ENCODE measurements at regions not wholly inside any gene's neighbourhood (a gene's known extent, or its start where the extent isn't known, plus 50 kb on each side); places are given as distances from the start of the nearest gene placed in this dataset.

DNA sequence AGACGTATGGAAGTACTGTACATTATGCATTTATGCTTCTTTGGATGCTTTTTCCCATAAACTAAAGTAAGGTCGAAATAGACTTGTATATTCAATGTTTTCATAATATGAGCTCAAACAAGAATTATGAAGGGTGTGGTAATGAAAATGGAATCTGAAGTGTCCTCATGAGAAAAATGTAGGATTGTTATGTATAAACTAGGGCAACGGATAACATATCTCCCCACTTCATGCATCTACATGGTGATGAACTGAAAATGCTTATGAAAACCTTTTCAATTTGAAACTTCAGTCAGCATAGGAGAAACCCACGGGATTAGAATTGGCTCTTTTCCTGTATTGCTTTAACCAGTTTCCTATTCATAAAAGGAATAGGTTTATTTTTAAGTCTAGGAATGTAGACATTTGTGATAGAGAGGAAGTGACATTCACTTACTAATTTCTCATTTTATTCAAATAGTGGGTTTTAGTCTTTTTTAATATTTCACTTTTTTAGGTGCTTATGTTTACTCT lies 608.2 kb upstream of the GCFC2 start:
- DNase-seq (no peak), ATAC-seq (no peak)

DNA sequence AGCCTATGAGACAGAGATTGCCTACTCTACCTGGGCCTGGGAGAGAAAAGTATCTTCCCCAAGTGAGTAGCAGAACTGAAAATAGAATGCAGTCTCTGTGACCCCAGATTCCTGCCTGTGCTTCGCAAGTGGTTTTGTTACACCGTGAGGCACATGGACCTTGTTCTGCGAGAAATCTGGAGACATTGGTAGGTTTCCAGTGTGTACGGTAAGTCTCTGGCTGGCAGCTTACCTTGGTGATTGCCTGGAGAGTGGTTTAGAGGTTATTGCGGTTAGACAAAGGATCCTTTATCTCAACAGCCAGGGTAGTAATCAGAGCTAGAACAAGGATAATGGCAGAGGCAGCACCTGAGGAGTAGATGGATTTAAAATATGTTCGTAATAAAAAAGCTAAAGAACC lies 606.0 kb upstream of the GCFC2 start:
- ATAC-seq = no peak

DNA sequence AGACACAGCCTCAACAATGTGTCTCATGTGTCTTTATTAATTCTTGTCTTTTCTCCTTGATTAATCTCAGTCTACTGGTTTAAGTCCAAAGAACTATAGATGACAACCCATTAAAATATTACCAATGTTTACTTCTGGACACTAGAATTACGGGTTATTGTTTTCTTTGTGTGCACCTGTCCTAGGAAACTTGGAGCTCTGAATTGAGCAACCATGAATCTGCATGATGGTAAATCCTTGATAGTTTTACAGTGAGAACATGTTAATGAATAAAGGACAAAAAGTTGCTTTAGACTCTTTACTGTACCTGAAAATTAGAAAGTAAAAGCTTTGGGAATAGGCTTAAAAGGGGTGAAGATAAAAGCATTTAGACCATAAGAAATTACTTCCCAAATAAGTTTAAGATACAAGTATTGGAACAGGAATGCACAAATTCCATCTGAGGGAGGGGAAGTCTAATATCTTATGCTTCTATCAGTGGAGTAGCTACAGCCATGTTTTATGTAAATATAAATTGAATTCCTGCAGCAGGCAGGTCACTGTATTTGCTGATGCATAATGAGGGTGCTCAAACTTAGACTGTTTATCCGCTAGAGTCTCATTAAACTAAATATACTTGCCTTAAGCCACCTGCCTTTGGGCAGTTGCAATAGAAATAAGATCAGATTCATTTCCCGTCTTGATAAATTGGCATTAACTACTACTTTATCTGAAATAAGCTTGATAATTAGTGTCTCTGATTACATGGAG lies 603.7 kb upstream of the GCFC2 start:
- ATAC-seq (no peak), DNase-seq (no peak)

More for the DNA sequence above, 606.0 kb upstream of the GCFC2 start:
- no peak for DNase-seq

DNA sequence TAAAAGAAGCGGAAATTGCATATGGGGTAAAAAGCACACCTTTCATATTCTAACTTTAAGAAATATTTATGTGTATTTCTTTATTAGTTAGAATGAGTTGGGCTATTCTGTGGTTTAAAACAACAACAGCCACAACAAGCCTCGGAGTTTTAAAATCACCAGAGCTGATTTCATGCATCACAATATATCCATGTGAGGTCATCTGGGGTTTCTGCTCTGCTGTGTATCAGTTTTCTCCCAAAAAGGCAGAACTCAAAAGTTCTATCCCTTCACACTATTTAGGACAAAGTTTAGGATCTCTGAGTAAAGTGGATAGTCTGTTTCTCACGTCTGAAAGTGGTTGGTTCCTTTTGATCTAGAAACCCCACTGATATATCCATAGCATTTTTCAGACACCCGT lies 601.5 kb upstream of the GCFC2 start:
- ATAC-seq = no peak
- no peak for DNase-seq

DNA sequence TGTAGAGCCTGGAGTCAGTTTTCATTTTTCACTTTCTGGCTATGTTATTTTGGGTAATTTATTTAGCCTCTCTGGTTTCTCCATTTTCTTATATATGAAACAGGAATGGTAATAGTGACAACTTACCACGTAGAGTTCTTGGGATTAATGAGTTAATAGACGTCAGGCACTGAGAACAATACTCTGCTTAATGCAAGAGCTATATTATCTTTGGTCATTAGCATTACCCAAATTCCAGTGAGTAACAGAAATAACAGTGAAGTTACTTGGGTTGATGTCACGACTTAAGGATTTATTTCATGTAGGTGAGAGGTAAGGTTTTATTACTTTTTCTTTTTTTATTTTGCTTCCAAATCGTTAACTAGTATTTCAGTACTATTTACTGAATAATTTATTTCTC lies 601.0 kb upstream of the GCFC2 start:
- no peak for DNase-seq
- ATAC-seq = no peak

DNA sequence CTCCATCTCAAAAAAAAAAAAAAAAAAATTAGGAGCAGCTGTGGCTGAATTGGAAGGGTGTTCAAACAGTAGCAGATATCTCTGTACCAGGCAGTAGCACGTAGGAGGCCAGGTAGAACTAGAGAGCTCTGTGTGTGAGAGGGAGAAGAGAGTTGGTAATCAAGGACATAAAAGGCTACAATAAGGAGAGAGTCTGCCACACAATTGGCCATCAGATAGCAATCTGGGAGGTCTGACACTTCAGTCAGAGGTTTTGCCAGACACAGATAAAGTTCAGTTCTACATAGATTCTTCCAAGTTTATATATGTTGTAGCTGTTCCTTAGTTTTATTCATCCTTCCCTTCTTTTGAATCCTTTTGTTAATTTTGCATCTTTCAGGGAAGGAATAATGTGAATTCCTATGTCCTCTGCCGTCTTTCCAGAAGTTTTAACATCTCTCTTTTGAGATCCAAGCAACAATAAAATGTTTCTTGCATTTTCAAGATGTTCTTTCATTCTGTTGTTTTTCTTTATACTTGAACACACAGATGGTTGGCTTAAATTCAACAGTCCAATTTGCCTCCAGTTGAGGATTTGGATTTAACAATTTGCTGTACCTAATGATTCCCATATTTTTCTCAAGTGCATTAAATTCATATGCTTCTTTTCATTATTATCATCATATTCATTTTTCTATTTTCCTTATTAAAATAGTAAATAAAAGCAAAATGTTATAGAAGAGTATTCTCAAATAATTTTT lies 600.3 kb upstream of the GCFC2 start:
- ATAC-seq (no peak), DNase-seq (no peak)

DNA sequence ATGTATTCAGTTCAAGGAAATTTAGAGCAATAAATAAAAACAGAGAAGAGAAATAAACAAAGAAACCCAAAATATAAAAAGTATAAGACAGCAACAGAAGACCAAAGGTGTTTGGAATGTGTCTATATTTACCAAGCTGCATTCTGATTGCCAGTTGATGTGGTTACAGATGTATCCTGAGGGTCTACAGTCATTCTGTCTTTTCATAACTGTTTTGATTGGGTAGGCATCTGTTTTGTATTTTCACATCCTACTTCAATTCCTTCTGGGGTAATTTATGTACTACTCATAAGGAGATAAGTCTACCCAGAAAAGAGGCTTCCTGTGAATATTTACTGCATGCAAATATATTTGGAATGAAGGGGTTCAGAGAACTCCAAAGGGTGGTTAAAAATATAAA lies 596.8 kb upstream of the GCFC2 start:
- ATAC-seq (no peak), DNase-seq (no peak)

DNA sequence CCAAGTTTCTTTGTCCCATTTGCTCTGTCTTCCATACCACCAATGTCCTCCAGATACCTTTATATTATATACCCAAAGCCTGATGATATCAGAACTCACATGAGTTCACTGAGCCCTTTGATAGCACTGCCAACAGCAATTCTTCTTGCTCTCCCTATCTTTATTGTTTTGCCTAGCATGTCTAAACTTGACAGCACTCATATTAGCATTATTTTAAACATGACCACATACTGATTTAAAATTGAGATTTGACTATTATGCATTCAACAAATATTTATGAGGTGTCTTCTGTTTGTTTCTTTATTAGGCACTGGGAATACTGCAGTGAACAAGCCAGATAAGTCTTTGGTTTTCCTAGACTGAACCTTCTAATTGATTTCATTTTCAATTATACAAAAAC lies 587.3 kb upstream of the GCFC2 start:
- DNase-seq (no peak), ATAC-seq (no peak)

DNA sequence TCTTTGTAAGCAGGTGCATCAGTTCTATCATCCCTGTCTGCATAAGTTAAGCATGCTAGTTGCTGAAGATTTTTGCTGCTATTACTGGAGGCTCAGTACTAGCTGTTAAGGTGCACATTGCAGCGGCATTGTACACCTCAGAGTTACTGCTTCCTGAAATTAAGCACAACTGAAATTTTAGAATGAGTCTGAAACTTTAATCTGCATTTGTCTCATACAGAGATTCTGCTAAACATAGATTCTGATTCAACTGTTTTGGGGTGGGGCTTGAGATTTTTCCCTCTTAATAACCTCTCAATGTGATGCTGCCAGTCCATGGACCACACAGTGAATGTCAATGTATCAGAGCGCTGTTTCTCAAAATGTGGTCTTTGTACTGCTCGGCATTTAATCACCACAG lies 585.7 kb upstream of the GCFC2 start:
- DNase-seq = no peak
- no peak for ATAC-seq

DNA sequence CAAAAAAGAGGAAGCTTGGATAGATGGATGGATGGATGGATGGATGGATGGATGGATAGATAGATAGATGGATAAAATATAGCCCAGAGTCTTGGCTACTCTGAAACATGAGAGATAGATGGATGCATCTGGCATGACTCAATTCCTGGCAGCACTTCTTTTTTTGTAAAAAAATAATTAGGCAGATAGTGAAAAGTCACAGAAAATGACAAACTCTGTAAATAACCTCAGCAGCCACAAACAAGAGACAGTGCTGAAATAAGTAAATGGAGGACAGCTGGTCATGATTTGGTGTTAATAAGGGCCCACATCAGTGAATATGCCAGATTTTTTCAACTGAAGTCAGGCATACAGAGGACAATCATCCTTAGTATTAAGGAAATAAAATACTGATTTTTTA lies 585.0 kb upstream of the GCFC2 start:
- no peak for ATAC-seq
- DNase-seq = no peak

DNA sequence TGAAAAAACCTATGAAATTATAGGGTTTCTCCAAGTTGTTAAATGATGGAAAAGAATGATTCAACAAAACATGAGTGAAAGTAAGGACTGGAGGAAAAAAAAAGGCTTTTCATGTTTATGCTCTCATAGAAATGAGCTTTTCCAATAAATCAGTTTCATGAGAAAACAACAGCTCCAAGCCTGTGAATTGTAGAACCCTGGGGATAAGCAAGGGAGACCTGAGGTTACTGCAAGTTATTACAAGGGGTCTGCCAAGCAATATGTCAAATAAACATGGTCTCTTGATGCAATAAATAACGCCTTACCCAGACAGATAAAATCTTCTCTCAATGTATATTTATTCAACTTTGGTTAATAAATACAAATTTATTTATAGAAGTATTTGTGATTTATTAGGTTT lies 577.9 kb upstream of the GCFC2 start:
- no peak for ATAC-seq
- no peak for DNase-seq

DNA sequence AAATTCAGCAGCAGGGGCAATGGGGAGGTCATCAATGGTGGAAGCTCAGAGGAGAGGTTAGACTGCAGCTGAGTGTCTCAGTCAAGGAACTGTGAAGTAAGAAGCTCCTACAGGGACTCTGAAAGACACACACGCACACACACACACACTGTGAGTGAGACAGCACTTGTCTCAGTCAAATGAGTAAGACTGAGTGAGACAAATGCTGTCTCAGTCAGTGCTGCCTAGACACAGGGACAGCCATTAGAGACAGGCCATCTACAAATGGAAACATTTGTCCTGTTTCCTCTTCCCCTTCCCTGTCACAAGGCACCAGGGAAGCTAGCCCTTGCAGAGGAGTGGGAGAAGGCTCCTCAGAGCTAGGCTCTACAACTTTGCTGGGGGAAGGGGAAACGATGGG lies 577.4 kb upstream of the GCFC2 start:
- no peak for ATAC-seq
- no peak for DNase-seq

DNA sequence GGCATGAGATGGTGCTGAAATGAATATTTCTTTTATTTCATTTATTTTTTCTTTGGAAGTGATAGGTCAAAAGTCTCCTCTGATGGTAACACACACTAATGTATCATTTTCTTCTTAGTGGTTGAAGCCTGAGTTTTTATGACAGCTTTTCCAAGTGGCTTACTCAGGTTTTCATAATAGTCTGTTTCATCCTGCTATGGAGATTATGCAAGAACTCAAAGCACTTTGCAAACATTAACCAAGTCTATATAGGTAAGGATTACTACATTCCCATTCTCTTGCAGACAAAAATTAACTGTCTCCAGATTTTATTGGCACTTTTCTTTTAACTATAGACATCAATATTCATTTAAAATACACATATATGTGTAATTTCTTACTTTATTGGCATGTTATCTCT lies 572.6 kb upstream of the GCFC2 start:
- ATAC-seq (no peak), DNase-seq (no peak)

DNA sequence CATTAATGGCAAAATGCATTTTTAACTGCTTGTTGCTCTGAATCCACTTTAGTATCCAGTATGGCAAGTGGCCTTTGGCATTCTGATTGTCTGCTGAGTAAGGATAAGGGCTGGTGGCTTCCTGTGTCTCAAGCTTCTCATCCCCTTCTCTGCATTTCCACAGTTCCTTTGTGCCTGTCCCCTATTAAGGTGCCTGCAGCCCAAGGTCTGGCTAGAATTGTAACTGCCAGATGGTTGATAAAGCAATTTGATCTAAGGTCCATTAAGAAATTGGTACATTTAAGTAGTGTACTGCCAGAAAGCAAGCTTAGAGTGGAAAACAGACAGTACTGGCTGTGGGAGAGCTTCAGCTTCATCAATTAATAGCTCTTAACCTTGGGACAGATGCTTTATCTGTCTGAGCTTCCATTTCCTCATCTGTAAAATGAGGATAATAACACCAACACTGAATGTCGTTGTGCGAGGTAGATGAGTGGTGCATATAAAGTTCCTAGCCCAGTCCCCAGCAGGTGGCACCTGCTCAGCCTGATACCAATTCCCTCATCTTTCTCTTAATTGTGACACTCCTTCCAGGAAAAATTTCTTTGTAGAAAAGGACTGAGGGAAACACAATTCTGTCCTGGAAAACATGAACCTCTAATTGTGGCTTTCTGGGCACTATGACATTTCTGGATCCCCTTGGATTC lies 570.6 kb upstream of the GCFC2 start:
- no peak for DNase-seq
- no peak for ATAC-seq

DNA sequence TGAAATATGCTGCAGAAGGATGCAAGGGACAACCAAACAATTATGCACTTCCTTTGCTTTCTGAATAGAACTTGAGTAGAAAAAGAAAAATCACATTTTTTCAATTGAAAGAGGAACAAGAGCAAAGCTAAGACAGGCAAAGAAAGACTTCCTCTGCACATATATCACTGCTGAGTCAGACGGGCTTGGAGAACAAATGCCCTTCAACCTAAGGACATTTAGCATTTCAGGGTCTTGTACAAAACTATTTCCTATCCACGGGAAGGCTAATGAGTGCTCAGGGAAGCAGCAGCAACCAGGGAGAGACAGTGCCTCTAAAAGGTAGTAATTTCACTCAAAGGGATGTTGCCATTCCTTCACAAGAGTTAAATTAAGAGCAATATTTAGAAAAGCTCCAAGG lies 570.0 kb upstream of the GCFC2 start:
- no peak for ATAC-seq
- no peak for DNase-seq

DNA sequence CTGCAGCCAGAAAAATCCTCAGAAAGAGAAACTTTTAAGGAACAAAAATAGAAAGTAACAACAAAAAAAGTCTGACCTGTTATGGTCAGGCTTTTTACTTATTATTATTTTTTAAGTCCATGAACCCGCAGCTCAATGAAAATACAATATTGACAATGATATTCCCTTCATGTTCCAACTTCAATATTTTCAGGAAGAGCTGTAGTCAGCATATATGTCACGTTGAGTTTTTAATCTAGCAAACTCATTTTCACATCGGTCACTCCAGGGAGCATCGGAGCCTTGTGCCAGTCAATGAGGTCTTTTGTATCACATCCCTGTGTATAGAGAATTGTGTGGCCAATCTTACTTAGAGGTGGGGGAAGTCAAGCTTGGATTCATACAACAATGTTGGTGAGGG lies 568.4 kb upstream of the GCFC2 start:
- no peak for ATAC-seq

DNA sequence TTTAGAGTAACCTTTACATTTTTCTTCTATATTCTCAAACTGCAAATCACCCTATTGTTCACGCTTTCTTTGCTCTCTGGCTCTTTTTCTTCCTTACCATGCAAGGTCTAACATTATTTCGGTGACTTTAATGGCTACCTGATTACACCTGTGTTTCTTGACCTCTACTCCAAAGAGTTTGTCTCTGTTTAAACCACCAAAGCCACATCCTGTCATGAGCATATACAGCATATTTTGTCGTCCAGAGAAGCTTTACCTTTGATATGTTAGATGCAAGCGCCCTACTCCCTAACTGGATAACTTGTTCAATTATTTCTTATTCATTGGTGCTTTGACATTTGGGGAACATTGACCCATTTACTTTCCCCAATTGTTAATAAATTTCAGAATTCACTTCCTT lies 565.1 kb upstream of the GCFC2 start:
- DNase-seq = no peak
- ATAC-seq = no peak

More for the DNA sequence above, 568.4 kb upstream of the GCFC2 start:
- no peak for DNase-seq

DNA sequence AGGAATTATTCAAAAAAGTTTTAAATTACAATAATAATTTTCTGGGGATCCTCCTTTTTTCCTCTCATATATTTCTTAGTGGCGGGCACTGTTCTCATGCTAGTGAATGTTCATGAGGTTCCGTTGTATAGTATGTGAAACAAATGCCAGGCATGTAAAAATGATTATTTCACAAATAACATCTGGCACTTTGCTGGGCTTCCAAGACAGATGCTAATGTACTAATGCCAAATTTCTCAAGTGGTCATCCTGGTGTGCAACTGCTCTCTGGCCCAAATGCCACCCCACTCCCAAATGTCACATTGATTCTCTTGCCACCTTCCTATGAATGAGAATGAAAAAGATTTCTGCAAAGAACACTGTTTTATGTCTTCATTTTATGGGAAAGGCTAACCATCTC lies 564.0 kb upstream of the GCFC2 start:
- no peak for ATAC-seq
- no peak for DNase-seq

DNA sequence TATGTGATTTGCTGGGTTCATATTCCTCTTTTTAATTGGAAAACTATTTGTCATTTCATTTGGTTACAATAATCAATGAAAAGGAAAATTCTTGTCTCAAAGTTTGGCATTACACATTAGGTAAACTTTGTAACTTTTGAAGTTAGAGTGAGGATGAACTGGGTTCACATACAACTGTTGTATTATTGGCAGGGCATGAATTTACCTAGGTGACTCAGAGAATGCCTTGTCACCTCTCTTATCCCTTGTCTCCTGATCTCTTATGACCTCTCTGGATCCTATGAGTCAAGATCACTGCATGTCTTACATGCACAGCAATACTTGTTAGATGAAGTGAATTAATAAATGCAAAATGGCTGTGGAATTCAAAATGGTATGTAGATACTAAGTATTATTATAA lies 563.4 kb upstream of the GCFC2 start:
- ATAC-seq = no peak
- no peak for DNase-seq

DNA sequence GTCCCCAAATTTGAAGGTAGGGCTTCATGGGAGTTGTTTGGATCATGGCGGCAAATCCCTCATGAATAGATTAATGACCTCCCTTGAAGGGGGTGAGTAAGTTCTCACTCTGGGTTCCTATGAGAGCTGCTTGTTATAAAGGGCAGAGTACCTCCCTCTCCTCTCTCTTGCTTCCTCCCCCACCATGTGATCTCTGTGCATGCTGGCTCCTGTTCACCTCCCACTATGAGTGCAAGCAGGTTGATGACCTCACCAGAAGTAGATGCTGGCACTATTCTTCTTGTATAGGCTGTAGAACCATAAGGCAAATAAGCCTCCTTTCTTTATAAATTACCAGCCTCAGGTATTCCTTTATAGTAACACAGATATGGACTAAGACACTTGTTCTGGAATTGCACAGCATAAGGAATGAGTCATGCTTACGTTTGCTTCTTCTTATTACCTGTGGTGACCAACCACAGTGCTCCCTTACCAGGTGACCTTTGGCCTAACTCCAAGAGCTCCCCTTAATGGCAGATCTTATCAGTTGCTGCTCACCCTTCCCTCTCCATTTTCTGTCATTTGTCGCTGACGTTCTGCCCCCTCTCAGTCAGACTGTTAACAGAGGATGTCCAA lies 559.5 kb upstream of the GCFC2 start:
- DNase-seq (no peak), ATAC-seq (no peak)

DNA sequence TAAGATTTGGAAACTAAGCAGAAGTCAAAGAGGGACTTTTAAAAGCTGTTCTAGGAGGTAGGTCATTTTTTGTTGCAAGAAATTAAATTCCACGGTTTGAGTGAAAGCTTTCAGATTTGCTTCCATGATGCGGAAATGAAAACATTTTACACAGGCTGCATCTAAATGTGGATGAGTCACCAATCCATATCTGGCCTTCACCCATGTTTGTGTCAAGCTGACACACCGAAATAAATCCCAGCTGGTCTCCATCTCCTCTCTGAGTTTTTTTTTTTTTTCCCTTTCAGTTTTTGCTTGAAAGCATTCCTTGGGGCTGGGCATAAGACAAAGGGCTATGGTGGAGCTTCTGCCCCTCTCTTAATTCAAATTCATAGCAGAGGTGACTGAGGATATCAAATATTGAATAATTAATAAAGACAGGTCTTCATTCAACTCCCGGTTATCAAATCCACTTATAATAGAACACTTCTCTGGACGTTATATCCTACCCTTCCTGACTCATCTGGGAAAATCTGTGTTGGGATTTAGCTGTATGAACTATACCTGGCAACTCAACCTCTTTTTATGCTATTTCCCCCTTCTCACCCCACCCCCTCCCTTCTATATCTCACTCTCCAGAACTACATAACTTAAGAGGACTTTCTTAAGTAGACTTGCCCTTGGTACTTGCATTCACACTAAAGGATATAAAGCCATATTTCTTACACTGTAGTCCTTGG lies 558.3 kb upstream of the GCFC2 start:
- no peak for DNase-seq
- ATAC-seq = no peak

DNA sequence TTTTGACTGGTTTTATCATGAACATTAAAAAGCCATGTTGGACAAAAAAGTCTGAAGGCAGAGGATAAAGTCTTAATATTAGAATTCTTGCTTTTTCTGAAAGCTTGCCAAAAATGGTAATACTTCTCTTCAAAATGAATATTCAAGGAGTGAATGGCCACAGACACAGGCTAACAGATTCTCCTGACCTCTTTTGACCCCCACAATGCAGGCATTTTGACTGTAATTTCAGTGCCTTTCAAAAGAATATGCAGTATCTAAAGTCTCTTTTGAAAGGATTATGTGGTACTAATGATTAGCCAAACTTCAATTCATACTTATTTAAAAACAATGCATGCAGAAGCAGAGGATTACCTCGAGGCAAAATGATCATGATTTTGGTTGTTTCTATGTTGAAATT lies 557.8 kb upstream of the GCFC2 start:
- DNase-seq (no peak), ATAC-seq (no peak)
